ENCODE measurements at regions not wholly inside any gene's neighbourhood (a gene's known extent, or its start where the extent isn't known, plus 50 kb on each side); places are given as distances from the start of the nearest gene placed in this dataset.

GRCh38 chr13:89751432-89751930 is 1596.0 kb upstream of the MIR17HG start:
- DNase-seq (ENCODE audit: extremely low read depth in 1 of 4, low spot score in 3 of 4) (no peak), FAIRE-seq (no peak), ATAC-seq (no peak)
- in situ Hi-C loops (cut with MboI): no loop called here
- no peak overlapping the region for H3K9ac ChIP-seq (ENCODE audit: insufficient read depth in 1 of 2, low read depth in 2 of 2, low read length in 2 of 2)
- H3K27ac ChIP-seq (ENCODE audit: extremely low read depth, low read depth, low read length): no peak overlapping the region
- no peaks in the 10 kb centered on the region for H3K27me3 ChIP-seq (ENCODE audit: control insufficient read depth in 2 of 2, insufficient read depth in 2 of 2, low read length in 2 of 2)
- TF ChIP-seq E2F6 (IDR thresholded peaks at IDR 0.05; ENCODE audit: borderline replicate concordance in 1 of 2, extremely low read depth in 1 of 2, insufficient read depth in 1 of 2, insufficient read length in 1 of 2, low read depth in 1 of 2, low read length in 1 of 2, poor library complexity in 1 of 2, severe bottlenecking in 1 of 2): no peak
- no peak for TF ChIP-seq MLLT1 (IDR thresholded peaks at IDR 0.05)
- TF ChIP-seq TAF1 (IDR thresholded peaks at IDR 0.05; ENCODE audit: control insufficient read depth, extremely low read depth, insufficient read depth, low read length, severe bottlenecking): no peak
- no peak for TF ChIP-seq HES1 (IDR thresholded peaks at IDR 0.05; ENCODE audit: low read depth)
- TF ChIP-seq ZC3H4 (CRISPR knock-in tag; IDR thresholded peaks at IDR 0.05; ENCODE audit: borderline replicate concordance): no peak
- no peak for TF ChIP-seq PCBP2 (IDR thresholded peaks at IDR 0.05; ENCODE audit: low read depth, low read length, poor library complexity, severe bottlenecking)
- TF ChIP-seq ASH1L (IDR thresholded peaks at IDR 0.05; ENCODE audit: borderline replicate concordance, low read depth, partially characterized antibody): no peak
- no peak for TF ChIP-seq GATAD2B (IDR thresholded peaks at IDR 0.05; ENCODE audit: borderline replicate concordance)
- no peak for TF ChIP-seq SETDB1 (IDR thresholded peaks at IDR 0.05; ENCODE audit: low read length)
- TF ChIP-seq NFE2 (IDR thresholded peaks at IDR 0.05; ENCODE audit: low read depth): no peak
- no peak for TF ChIP-seq ZNF79 (CRISPR knock-in tag; IDR thresholded peaks at IDR 0.05; ENCODE audit: low read depth)
- no peak for TF ChIP-seq ESRRA (IDR thresholded peaks at IDR 0.05; ENCODE audit: borderline replicate concordance, low read depth)
- TF ChIP-seq FOXO4 (CRISPR knock-in tag; IDR thresholded peaks at IDR 0.05): no peak
- no peak for TF ChIP-seq EGR1 (conservative IDR thresholded peaks at IDR 0.05)
- no peak for TF ChIP-seq ZNF232 (CRISPR knock-in tag; IDR thresholded peaks at IDR 0.05)
- no peak for TF ChIP-seq NUFIP1 (IDR thresholded peaks at IDR 0.05; ENCODE audit: partially characterized antibody)
- TF ChIP-seq ZNF253 (CRISPR knock-in tag; conservative IDR thresholded peaks at IDR 0.05): no peak
- no peaks in the 10 kb centered on the region for H3K4me1 ChIP-seq (replicated peaks in 1 of 2; ENCODE audit: control insufficient read depth in 2 of 2, insufficient read depth in 2 of 2, low read length in 2 of 2)
- H4K20me1 ChIP-seq (replicated peaks; ENCODE audit: control insufficient read depth, insufficient read depth, low read length): no peaks in the 10 kb centered on the region
- H3K9me3 ChIP-seq (replicated peaks; ENCODE audit: control insufficient read depth, insufficient read depth, low read depth, low read length): no peaks in the 10 kb centered on the region
- CTCF ChIA-PET (ENCODE audit: low intra/inter-chr PET ratio): no interaction called here
- 0% methylated on average over 3 of the region's 4 CpGs for WGBS (ENCODE audit: insufficient coverage, low coverage, missing lambda C conversion rate)
- H3K4me3 ChIP-seq: no peak overlapping the region
- no peak overlapping the region for H2AFZ ChIP-seq (ENCODE audit: low read depth, low read length)
- no peaks in the 10 kb centered on the region for H3K9me1 ChIP-seq (ENCODE audit: control insufficient read depth, insufficient read depth, low read length)
- POLR2A ChIA-PET: no interaction called here
- H3K79me2 ChIP-seq (ENCODE audit: control insufficient read depth, insufficient read depth, low read length): no peaks in the 10 kb centered on the region
- intact Hi-C loops (cut with micrococcal nuclease): no loop called here
- H3K36me3 ChIP-seq (ENCODE audit: control insufficient read depth, insufficient read depth, low read length): no peaks in the 10 kb centered on the region
- H3K4me2 ChIP-seq (ENCODE audit: insufficient read depth, low read length): no peak overlapping the region
- no TSS peak for BruUV-seq (replicated peaks)

All from K562 (cell line).